IMR-90 (cell line): ENCODE measurements at regions not wholly inside any gene's neighbourhood (a gene's known extent, or its start where the extent isn't known, plus 50 kb on each side); places are given as distances from the start of the nearest gene placed in this dataset.

ENCODE experiments used
- ATAC-seq: fragments of 200-7000 bp; cut with Tn5 transposase; 2 replicates; pipeline ENCODE4 v1.9.1; 2020; ENCODE audit warnings: low read depth, mild to moderate bottlenecking, moderate library complexity
- BruUV-seq: library from RNA; stranded (reverse); fragments of 400-500 nt; replicated peaks from 2 replicates; lab custom pipeline; 2021; lab: Mats Ljungman, UMichigan
- CTCF ChIA-PET: fragments of 300-600 bp; formaldehyde crosslinking; extraction: SDS; loops from one replicate; lab custom pipeline; 2021; ENCODE audit warnings: antibody characterized with exemption; lab: Yijun Ruan, JAX
- POLR2A ChIA-PET: fragments of 300-600 bp; sonication (Branson Sonifier 250); formaldehyde crosslinking; loops from one replicate; lab custom pipeline; 2022; ENCODE audit warnings: antibody characterized with exemption; ENCODE audit not compliant: unreplicated experiment; lab: Charles Lee
- DNase-seq: peaks from one replicate; pipeline ENCODE4 v3.0.0; 2013
- H2AFZ ChIP-seq: replicated peaks from 2 replicates; pipeline ENCODE3; 2013; ENCODE audit warnings: low read length, mild to moderate bottlenecking; ENCODE audit not compliant: poor library complexity
- H2AK5ac ChIP-seq: 2 replicates; pipeline ENCODE4 v1.6.1; 2013; ENCODE audit warnings: low read depth, low read length, inconsistent platforms
- H2AK9ac ChIP-seq: replicated peaks from 2 replicates; pipeline ENCODE3; 2013; ENCODE audit warnings: mild to moderate bottlenecking, low read depth, low read length, moderate library complexity; ENCODE audit not compliant: poor library complexity
- H2BK120ac ChIP-seq: 2 replicates; pipeline ENCODE4 v1.6.1; 2013; ENCODE audit warnings: low read depth, low read length, inconsistent platforms
- H2BK15ac ChIP-seq: 3 replicates; pipeline ENCODE4 v1.6.1; 2013; ENCODE audit warnings: low read depth, low read length, inconsistent platforms
- H2BK20ac ChIP-seq: 2 replicates; pipeline ENCODE4 v1.6.1; 2013; ENCODE audit warnings: low read depth, mild to moderate bottlenecking, inconsistent platforms, low read length, moderate library complexity
- H2BK5ac ChIP-seq: 2 replicates; pipeline ENCODE4 v1.6.1; 2013; ENCODE audit warnings: mild to moderate bottlenecking, low read depth, low read length, inconsistent platforms; ENCODE audit not compliant: poor library complexity, severe bottlenecking
- H3K14ac ChIP-seq: replicated peaks from 2 replicates; pipeline ENCODE4 v1.6.1; 2013; ENCODE audit warnings: low read depth, low read length, inconsistent platforms
- H3K18ac ChIP-seq: 2 replicates; pipeline ENCODE4 v1.6.1; 2013; ENCODE audit warnings: low read depth, low read length, control low read depth
- H3K23ac ChIP-seq: 2 replicates; pipeline ENCODE4 v1.6.1; 2013; ENCODE audit warnings: low read depth, low read length, inconsistent platforms
- H3K27ac ChIP-seq: 2 replicates; pipeline ENCODE4 v1.5.1; 2013; ENCODE audit warnings: mild to moderate bottlenecking, control low read depth, low read length; ENCODE audit not compliant: insufficient read depth
- H3K27me3 ChIP-seq: 2 replicates; pipeline ENCODE4 v1.6.1; 2013; ENCODE audit warnings: low read length; ENCODE audit not compliant: control insufficient read depth, insufficient read depth
- H3K36me3 ChIP-seq: 2 replicates; pipeline ENCODE4 v1.6.1; 2013; ENCODE audit warnings: low read length, mixed read lengths; ENCODE audit not compliant: control insufficient read depth, insufficient read depth
- H3K4ac ChIP-seq: 2 replicates; pipeline ENCODE4 v1.6.1; 2013; ENCODE audit warnings: low read depth, low read length, inconsistent platforms
- H3K4me1 ChIP-seq: 2 replicates; pipeline ENCODE4 v1.6.1; 2013; ENCODE audit warnings: low read length, mixed read lengths; ENCODE audit not compliant: control insufficient read depth, insufficient read depth
- H3K4me2 ChIP-seq: 2 replicates; pipeline ENCODE4 v1.6.1; 2013; ENCODE audit warnings: low read depth, mild to moderate bottlenecking, control low read depth, low read length, moderate library complexity
- H3K4me3 ChIP-seq: 2 replicates; pipeline ENCODE4 v1.5.1; 2013; ENCODE audit warnings: low read depth, mild to moderate bottlenecking, control low read depth, low read length, moderate library complexity; ENCODE audit not compliant: insufficient read depth
- H3K56ac ChIP-seq: 2 replicates; pipeline ENCODE4 v1.6.1; 2013; ENCODE audit warnings: low read length, inconsistent platforms; ENCODE audit not compliant: insufficient read depth; ENCODE audit errors: extremely low read depth
- H3K79me1 ChIP-seq, 2 experiments: 2 replicates each; pipeline ENCODE4 v1.6.1; 2013; ENCODE audit warnings: low read length in 2 of 2, inconsistent platforms in 1 of 2, low read depth in 1 of 2
- H3K9ac ChIP-seq: 2 replicates; pipeline ENCODE4 v1.6.1; 2013; ENCODE audit warnings: low read depth, low read length, control low read depth
- H3K9me1 ChIP-seq: 2 replicates; pipeline ENCODE4 v1.6.1; 2013; ENCODE audit warnings: low read length, inconsistent platforms; ENCODE audit not compliant: insufficient read depth
- H3K9me3 ChIP-seq: 2 replicates; pipeline ENCODE4 v1.6.1; 2013; ENCODE audit warnings: low read length; ENCODE audit not compliant: control insufficient read depth, insufficient read depth
- H4K20me1 ChIP-seq: 2 replicates; pipeline ENCODE4 v1.6.1; 2013; ENCODE audit warnings: low read length, inconsistent platforms; ENCODE audit not compliant: insufficient read depth
- H4K5ac ChIP-seq: 2 replicates; pipeline ENCODE4 v1.6.1; 2013; ENCODE audit warnings: mild to moderate bottlenecking, low read depth, low read length, control low read depth
- H4K8ac ChIP-seq, 2 experiments: 2 replicates each; pipeline ENCODE4 v1.6.1; 2013; ENCODE audit warnings: low read depth in 2 of 2, low read length in 2 of 2, control low read depth in 1 of 2, inconsistent platforms in 1 of 2
- H4K91ac ChIP-seq: 2 replicates; pipeline ENCODE4 v1.6.1; 2013; ENCODE audit warnings: low read depth, low read length, inconsistent platforms; ENCODE audit not compliant: insufficient read depth
- CEBPB ChIP-seq: IDR thresholded peaks from 2 replicates; pipeline ENCODE4 v1.6.1; 2012; ENCODE audit warnings: low read depth, low read length, improper control_type of control experiment
- MAFK ChIP-seq: IDR thresholded peaks from 2 replicates; pipeline ENCODE4 v1.6.1; 2012; ENCODE audit warnings: low read depth, low read length, improper control_type of control experiment
- MAZ ChIP-seq: IDR thresholded peaks from 2 replicates; pipeline ENCODE4 v1.6.1; 2012; ENCODE audit warnings: low read depth, mild to moderate bottlenecking, low read length, improper control_type of control experiment, moderate library complexity, borderline replicate concordance
- POLR2A ChIP-seq: IDR thresholded peaks from 2 replicates; pipeline ENCODE4 v1.6.1; 2012; ENCODE audit warnings: mild to moderate bottlenecking, low read depth, low read length
- RAD21 ChIP-seq: IDR thresholded peaks from 2 replicates; pipeline ENCODE4 v1.6.1; 2012; ENCODE audit warnings: low read length, improper control_type of control experiment
- RCOR1 ChIP-seq: IDR thresholded peaks from 2 replicates; pipeline ENCODE4 v1.6.1; 2012; ENCODE audit warnings: mild to moderate bottlenecking, low read length, improper control_type of control experiment; ENCODE audit not compliant: insufficient replicate concordance
- RFX5 ChIP-seq: IDR thresholded peaks from 2 replicates; pipeline ENCODE4 v1.8.0; 2012; ENCODE audit warnings: low read depth, mild to moderate bottlenecking, low read length, moderate library complexity
- WGBS, 2 experiments: methylation state at CpG; one replicate each; pipeline versions ENCODE4 v1.1.5 to v1.1.7; 2013; ENCODE audit warnings: missing lambda C conversion rate in 2 of 2; ENCODE audit not compliant: insufficient read length in 1 of 2; ENCODE audit errors: extremely low coverage in 2 of 2; 5-methylcytosine and 5-hydroxymethylcytosine counted together
- dilution Hi-C: fragments of 300-500 bp; cut with HindIII; formaldehyde crosslinking; loops from one replicate; pipeline ENCODE4 v1.14.3; 2018; ENCODE audit warnings: low sequenced_read_pairs; ENCODE audit not compliant: unreplicated experiment
- in situ Hi-C: fragments of 300-500 bp; cut with MboI; formaldehyde crosslinking; loops from 3 replicates; pipeline ENCODE4 v1.14.3; 2019; ENCODE audit warnings: low sequenced_read_pairs, inconsistent platforms, mixed read lengths
- intact Hi-C: fragments of 100-400 bp; cut with micrococcal nuclease; formaldehyde crosslinking; loops from 2 replicates; pipeline ENCODE4 v1.10.0; 2022
- TF ChIP-seq, protein P1 (sequence below): conservative IDR thresholded peaks from 2 replicates; pipeline ENCODE4 v1.5.1; 2012; ENCODE audit warnings: mild to moderate bottlenecking, low read depth, low read length, improper control_type of control experiment

GRCh38 chr1:232687304-232687703 lies 57.4 kb upstream of the SIPA1L2 start:
- H4K5ac ChIP-seq: no peak overlapping the region
- H3K4ac ChIP-seq: no peak overlapping the region
- dilution Hi-C loops (no loop called here), in situ Hi-C loops (no loop called here), intact Hi-C loops (no loop called here)
- H2BK5ac ChIP-seq: no peak overlapping the region
- H3K56ac ChIP-seq: no peak overlapping the region
- no peak overlapping the region for H2AFZ ChIP-seq
- H3K4me3 ChIP-seq: no peak overlapping the region
- no peak overlapping the region for H2AK9ac ChIP-seq
- no peaks in the 10 kb centered on the region for H3K9me3 ChIP-seq
- no peak overlapping the region for H2BK20ac ChIP-seq
- no peaks in the 10 kb centered on the region for H4K20me1 ChIP-seq
- ChIA-PET POLR2A (no interaction called here), CTCF (no interaction called here)
- no TSS peak for BruUV-seq
- no peaks in the 10 kb centered on the region for H3K79me1 ChIP-seq
- H3K9me1 ChIP-seq: no peaks in the 10 kb centered on the region
- H4K8ac ChIP-seq: no peak overlapping the region
- H3K4me2 ChIP-seq: no peak overlapping the region
- no peak overlapping the region for H2BK15ac ChIP-seq
- H3K4me1 ChIP-seq: peaks cover 5% of the 10 kb centered on the region; the same call in 1 of the 2 replicates
- H3K27ac ChIP-seq: no peak overlapping the region
- no peak for ATAC-seq
- no peak overlapping the region for H2AK5ac ChIP-seq
- no peak overlapping the region for H3K18ac ChIP-seq
- 100% methylated on average over 4 of the region's 6 CpGs; no CpG with 5 or more reads in 1 of the 2 experiments for WGBS, 2 experiments
- TF ChIP-seq RAD21: no peak
- TF ChIP-seq POLR2A: no peak
- TF ChIP-seq RCOR1: no peak
- no peak for TF ChIP-seq RFX5
- TF ChIP-seq MAZ: no peak
- TF ChIP-seq, protein P1, sequence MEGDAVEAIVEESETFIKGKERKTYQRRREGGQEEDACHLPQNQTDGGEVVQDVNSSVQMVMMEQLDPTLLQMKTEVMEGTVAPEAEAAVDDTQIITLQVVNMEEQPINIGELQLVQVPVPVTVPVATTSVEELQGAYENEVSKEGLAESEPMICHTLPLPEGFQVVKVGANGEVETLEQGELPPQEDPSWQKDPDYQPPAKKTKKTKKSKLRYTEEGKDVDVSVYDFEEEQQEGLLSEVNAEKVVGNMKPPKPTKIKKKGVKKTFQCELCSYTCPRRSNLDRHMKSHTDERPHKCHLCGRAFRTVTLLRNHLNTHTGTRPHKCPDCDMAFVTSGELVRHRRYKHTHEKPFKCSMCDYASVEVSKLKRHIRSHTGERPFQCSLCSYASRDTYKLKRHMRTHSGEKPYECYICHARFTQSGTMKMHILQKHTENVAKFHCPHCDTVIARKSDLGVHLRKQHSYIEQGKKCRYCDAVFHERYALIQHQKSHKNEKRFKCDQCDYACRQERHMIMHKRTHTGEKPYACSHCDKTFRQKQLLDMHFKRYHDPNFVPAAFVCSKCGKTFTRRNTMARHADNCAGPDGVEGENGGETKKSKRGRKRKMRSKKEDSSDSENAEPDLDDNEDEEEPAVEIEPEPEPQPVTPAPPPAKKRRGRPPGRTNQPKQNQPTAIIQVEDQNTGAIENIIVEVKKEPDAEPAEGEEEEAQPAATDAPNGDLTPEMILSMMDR: no peak
- no peak for TF ChIP-seq CEBPB
- TF ChIP-seq MAFK: no peak
- H3K23ac ChIP-seq: no peak overlapping the region
- H3K14ac ChIP-seq: no peak overlapping the region
- H3K36me3 ChIP-seq: no peaks in the 10 kb centered on the region
- peaks cover 2% of the 10 kb centered on the region; the same call in 1 of the 2 replicates for H3K27me3 ChIP-seq
- H3K9ac ChIP-seq: no peak overlapping the region
- H2BK120ac ChIP-seq: no peak overlapping the region
- no peak for DNase-seq
- H4K91ac ChIP-seq: no peak overlapping the region
